HEK293T (cell line): ENCODE measurements at regions not wholly inside any gene's neighbourhood (a gene's known extent, or its start where the extent isn't known, plus 50 kb on each side); places are given as distances from the start of the nearest gene placed in this dataset.
"Not testable (repeated sequence)": the region's sequence is repeated elsewhere in the genome, so short reads cannot be mapped to it uniquely, and the experiment has no call there.

Source experiments
- ARNT ChIP-seq: fragments of 450-650 bp; IDR thresholded peaks from 2 replicates; pipeline ENCODE4 v1.6.1; 2017; ENCODE audit warnings: mild to moderate bottlenecking
- BHLHE40 ChIP-seq: fragments of 450-650 bp; IDR thresholded peaks from 2 replicates; pipeline ENCODE4 v1.6.1; 2016; ENCODE audit warnings: mild to moderate bottlenecking, moderate library complexity, borderline replicate concordance
- FOXK2 ChIP-seq: fragments of 450-650 bp; IDR thresholded peaks from 2 replicates; pipeline ENCODE4 v1.6.1; 2016; ENCODE audit warnings: mild to moderate bottlenecking
- HDGF ChIP-seq: fragments of 450-650 bp; IDR thresholded peaks from 2 replicates; pipeline ENCODE4 v1.6.1; 2017; ENCODE audit warnings: antibody characterized with exemption, borderline replicate concordance
- L3MBTL2 ChIP-seq: fragments of 450-650 bp; conservative IDR thresholded peaks from 2 replicates; pipeline ENCODE4 v1.6.1; 2016; ENCODE audit warnings: mild to moderate bottlenecking
- NFRKB ChIP-seq: fragments of 450-650 bp; IDR thresholded peaks from 2 replicates; pipeline ENCODE4 v1.6.1; 2016; ENCODE audit warnings: mild to moderate bottlenecking, moderate library complexity
- PKNOX1 ChIP-seq: fragments of 450-650 bp; IDR thresholded peaks from 2 replicates; pipeline ENCODE4 v1.6.1; 2016
- SP1 ChIP-seq: fragments of 450-650 bp; IDR thresholded peaks from 2 replicates; pipeline ENCODE4 v1.6.1; 2017

- TF ChIP-seq L3MBTL2, BHLHE40, NFRKB, SP1, HDGF, PKNOX1, ARNT, FOXK2: not testable (repeated sequence)
Measured at GRCh38 chr6:170736339-170736738, 151.9 kb upstream of the PDCD2 start.
